DND-41 (cell line): ENCODE measurements at regions not wholly inside any gene's neighbourhood (a gene's known extent, or its start where the extent isn't known, plus 50 kb on each side); places are given as distances from the start of the nearest gene placed in this dataset.

Source experiments
- EZH2 ChIP-seq: IDR thresholded peaks from 3 replicates; pipeline ENCODE4 v1.6.1; 2012; ENCODE audit warnings: borderline replicate concordance, low read depth, mild to moderate bottlenecking, moderate library complexity, low read length, inconsistent platforms; ENCODE audit not compliant: severe bottlenecking
- TF ChIP-seq, protein P1 (sequence below): IDR thresholded peaks from 2 replicates; pipeline ENCODE4 v1.5.1; 2012; ENCODE audit warnings: borderline replicate concordance, low read length, moderate library complexity, mild to moderate bottlenecking; ENCODE audit not compliant: poor library complexity, severe bottlenecking; ENCODE audit errors: extremely low read depth

DNA sequence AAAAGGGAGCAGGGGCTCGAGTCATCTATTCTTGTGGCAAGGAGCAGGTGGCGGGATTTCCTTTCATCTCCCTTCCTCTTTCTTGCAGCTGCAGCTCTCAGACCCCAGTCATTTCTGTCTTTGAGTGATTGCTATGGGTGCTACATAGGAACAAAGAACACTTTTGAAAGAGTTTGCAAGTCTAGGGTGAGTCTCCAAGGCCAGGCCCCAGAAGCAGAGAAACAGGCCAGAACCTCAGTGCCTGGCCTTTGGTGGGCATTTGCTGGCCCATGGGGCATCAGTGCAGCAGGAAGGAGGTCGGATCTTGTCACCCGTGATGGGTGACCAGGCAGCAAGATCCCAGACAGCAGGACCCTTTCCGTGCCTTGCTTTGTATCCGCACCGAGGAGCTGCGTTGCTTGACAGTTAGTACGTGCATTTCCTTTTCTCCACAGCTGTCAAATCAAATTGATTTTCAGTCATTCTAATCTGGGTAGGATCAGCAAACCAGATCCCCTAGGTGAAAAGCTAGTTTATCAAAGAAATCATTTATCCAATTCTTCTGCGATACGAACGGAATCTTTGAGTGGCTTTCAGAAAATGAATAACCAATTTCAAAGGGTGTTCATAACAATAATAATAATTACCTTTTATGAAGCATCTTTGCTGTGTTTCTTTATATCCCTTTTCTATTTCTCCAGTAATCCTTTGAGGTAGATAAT lies 244.6 kb upstream of the MAF start:
- TF ChIP-seq, protein P1, sequence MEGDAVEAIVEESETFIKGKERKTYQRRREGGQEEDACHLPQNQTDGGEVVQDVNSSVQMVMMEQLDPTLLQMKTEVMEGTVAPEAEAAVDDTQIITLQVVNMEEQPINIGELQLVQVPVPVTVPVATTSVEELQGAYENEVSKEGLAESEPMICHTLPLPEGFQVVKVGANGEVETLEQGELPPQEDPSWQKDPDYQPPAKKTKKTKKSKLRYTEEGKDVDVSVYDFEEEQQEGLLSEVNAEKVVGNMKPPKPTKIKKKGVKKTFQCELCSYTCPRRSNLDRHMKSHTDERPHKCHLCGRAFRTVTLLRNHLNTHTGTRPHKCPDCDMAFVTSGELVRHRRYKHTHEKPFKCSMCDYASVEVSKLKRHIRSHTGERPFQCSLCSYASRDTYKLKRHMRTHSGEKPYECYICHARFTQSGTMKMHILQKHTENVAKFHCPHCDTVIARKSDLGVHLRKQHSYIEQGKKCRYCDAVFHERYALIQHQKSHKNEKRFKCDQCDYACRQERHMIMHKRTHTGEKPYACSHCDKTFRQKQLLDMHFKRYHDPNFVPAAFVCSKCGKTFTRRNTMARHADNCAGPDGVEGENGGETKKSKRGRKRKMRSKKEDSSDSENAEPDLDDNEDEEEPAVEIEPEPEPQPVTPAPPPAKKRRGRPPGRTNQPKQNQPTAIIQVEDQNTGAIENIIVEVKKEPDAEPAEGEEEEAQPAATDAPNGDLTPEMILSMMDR: no peak
- TF ChIP-seq EZH2: no peak
